GM10248 (cell line): ENCODE measurements at regions not wholly inside any gene's neighbourhood (a gene's known extent, or its start where the extent isn't known, plus 50 kb on each side); places are given as distances from the start of the nearest gene placed in this dataset.

Experiments used
- CTCF ChIA-PET: fragments of 300-600 bp; sonication (Branson Sonifier 250); formaldehyde crosslinking; extraction: SDS; loops from one replicate; lab custom pipeline; 2021; ENCODE audit warnings: antibody characterized with exemption; lab: Yijun Ruan, JAX
- POLR2A ChIA-PET: fragments of 350-650 bp; sonication (Branson Sonifier 250); formaldehyde crosslinking; extraction: SDS; loops from one replicate; lab custom pipeline; 2020; ENCODE audit warnings: antibody characterized with exemption; lab: Yijun Ruan, JAX
- DNase-seq: peaks from one replicate; pipeline ENCODE4 v3.0.0; 2012; ENCODE audit errors: extremely low spot score
- TF ChIP-seq, protein P1 (sequence below): IDR thresholded peaks from 2 replicates; pipeline ENCODE4 v1.5.1; 2012; ENCODE audit warnings: mild to moderate bottlenecking, low read depth; ENCODE audit errors: extremely low read depth, missing control alignments, control extremely low read depth

DNA sequence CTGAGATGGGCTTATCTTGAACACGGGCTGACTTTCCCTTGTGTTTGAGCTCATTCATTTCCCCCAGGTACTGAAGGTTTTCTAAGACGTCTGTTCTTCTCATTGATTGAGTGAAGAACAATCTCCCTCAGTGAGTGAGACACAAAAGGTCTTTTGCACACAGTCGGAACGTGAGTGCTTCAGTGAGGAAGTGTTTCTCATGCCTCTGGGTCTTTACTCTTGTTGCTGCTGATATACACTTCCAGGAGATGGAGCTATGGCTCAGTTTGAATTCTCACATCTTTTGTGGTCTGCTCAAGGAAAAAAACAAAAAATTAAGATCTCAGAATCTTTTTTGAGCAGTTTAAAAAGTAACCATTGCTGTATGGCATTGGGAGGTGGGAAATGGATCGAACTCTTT is 981.9 kb upstream of the TENM3 start:
- ChIA-PET CTCF (interaction anchor here (1.2 to 1.3 kb wide), 2 partner anchors 11 to 45 kb away, joined by 3 to 6 read pairs; no protein-coding TSS in a partner anchor), POLR2A (no interaction called here)
- TF ChIP-seq, protein P1, sequence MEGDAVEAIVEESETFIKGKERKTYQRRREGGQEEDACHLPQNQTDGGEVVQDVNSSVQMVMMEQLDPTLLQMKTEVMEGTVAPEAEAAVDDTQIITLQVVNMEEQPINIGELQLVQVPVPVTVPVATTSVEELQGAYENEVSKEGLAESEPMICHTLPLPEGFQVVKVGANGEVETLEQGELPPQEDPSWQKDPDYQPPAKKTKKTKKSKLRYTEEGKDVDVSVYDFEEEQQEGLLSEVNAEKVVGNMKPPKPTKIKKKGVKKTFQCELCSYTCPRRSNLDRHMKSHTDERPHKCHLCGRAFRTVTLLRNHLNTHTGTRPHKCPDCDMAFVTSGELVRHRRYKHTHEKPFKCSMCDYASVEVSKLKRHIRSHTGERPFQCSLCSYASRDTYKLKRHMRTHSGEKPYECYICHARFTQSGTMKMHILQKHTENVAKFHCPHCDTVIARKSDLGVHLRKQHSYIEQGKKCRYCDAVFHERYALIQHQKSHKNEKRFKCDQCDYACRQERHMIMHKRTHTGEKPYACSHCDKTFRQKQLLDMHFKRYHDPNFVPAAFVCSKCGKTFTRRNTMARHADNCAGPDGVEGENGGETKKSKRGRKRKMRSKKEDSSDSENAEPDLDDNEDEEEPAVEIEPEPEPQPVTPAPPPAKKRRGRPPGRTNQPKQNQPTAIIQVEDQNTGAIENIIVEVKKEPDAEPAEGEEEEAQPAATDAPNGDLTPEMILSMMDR: no peak
- DNase-seq: no peak

DNA sequence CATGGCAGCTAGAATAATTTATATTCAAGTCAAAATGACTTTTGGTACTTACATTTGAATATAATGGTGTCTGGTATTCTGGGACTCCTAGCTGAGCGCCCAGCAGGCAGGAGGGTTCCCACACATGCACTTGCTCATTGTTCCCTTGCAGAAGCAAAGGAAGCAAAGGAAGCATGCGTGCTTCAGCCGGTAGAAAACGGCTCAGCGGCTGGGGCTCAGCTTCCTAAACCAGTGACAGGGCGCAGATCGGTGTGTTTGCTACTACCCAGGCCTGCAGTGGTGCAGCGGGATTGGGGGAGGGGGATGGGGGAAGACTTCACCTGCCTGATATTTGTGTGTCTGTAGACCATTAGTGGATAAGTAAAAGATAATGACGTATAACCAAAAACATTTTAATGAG is 978.3 kb upstream of the TENM3 start:
- ChIA-PET POLR2A (no interaction called here), CTCF (no interaction called here)
- TF ChIP-seq, protein P1: no peak

DNA sequence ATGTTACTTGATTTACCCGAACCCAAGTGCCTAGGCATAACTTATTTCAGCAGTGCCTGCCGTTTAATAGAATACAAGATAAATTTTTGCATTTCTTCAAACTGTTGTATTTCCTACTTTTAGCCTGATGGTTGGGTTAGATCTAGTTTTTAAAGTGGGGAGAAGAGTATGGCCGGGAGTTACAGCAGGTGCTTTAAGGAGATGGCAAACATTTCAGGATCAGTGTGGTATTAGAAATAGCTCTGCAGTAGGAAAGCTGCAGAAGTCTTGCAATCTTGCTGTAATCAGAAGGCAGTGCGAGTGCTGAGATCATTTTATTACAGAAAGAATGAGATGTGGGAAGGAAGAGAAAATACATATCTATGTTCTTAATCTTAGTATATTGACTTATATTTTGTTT is 977.8 kb upstream of the TENM3 start:
- ChIA-PET POLR2A (no interaction called here), CTCF (no interaction called here)
- TF ChIP-seq, protein P1: no peak
- no peak for DNase-seq

More for the DNA sequence above, 978.3 kb upstream of the TENM3 start:
- DNase-seq: no peak

DNA sequence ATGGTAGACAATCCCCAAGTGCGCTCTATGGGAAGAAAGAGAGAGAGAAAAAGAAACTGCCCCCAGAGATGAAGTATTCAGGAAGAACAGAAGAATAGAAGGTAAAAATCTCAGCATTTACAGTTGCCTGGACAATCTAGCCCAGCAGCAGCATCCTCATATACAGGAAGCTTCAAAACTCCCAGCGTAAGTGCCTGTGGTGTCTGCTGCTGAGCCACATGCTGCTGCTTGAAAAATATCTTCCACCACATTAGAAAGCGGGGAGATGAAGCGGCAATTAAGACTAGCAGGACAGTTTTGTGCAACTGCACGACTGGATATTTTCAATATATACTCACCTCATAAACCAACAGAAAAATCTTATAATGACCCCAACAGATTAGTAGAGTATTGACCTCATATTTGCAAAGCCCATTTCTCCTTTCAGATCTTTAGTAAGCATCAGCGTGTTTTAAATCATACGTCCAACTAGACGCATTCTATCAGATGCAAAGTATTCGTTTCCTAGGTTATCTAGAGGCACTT is 972.0 kb upstream of the TENM3 start:
- DNase-seq: no peak
- TF ChIP-seq, protein P1: no peak
- ChIA-PET POLR2A (no interaction called here), CTCF (interaction anchor here (2.4 kb wide), 1 partner anchor 9 kb away, joined by 6 read pairs; no protein-coding TSS in a partner anchor)

DNA sequence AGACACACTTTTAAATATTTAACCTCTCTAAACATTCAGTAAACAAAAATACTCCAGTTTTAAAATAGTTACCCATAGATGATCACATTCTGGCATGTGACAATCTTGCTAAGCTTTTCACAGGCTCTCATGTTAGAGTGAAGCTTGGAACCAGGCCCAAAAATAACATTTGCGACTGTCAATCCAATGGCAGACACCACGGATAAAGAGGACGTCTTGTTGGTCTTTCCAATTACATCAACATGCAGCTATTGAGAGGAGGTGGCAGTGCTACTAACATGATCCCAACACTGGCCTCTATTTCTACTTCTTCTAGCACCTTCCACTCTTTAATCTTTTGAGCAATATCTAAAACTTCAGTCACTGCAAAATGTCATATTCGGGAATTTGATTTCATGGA is 970.8 kb upstream of the TENM3 start:
- TF ChIP-seq, protein P1: no peak
- ChIA-PET POLR2A (no interaction called here), CTCF (interaction anchor here (2.4 kb wide), 1 partner anchor 11 kb away, joined by 6 read pairs; no protein-coding TSS in a partner anchor)
- no peak for DNase-seq

DNA sequence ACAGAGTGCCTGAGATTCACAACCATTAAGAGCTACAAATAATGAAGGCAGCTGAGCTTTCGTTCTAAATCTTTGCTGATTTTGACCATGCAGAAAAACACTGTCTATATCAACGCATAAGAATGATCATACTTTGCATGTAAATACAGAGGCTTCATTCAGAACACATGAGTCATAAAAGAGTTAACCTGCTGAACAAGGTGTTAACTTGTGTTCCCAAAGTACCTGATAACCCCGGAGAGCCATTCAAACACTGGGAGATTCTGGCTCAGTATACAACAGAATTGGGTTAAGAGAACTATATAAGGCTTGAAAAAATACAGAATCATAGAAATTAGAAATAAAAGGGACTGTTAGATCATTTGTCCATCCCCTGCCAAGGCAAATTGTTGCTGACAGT is 964.3 kb upstream of the TENM3 start:
- CTCF ChIA-PET: no interaction called here
- no peak for DNase-seq
- POLR2A ChIA-PET: no interaction called here
- TF ChIP-seq, protein P1: no peak
